Central memory CD8-positive, alpha-beta T cell (primary cell): ENCODE measurements at regions not wholly inside any gene's neighbourhood (a gene's known extent, or its start where the extent isn't known, plus 50 kb on each side); places are given as distances from the start of the nearest gene placed in this dataset.
"Not testable (repeated sequence)": the region's sequence is repeated elsewhere in the genome, so short reads cannot be mapped to it uniquely, and the experiment has no call there.

Source experiments
- ATAC-seq: fragments of 150-1000 bp; cut with Tn5 transposase; replicated peaks from 2 replicates; pipeline ENCODE4 v1.10.0; 2022; ENCODE audit warnings: mild to moderate bottlenecking, moderate FRiP score, moderate number of reproducible peaks; ENCODE audit not compliant: poor library complexity, severe bottlenecking; ENCODE audit errors: extremely low read depth
- DNase-seq, 2 donors: peaks; one replicate each; pipeline ENCODE4 v3.0.0; 2021; ENCODE audit warnings: low spot score in 2 of 2
- H3K27ac Mint-ChIP-seq: one replicate; pipeline ENCODE4 v1.8.0; 2022; ENCODE audit warnings: low read depth, mild to moderate bottlenecking, moderate library complexity, mixed read lengths
- H3K27me3 Mint-ChIP-seq: one replicate; pipeline ENCODE4 v1.8.0; 2022; ENCODE audit warnings: mixed read lengths
- H3K36me3 Mint-ChIP-seq: one replicate; pipeline ENCODE4 v1.8.0; 2022; ENCODE audit warnings: mild to moderate bottlenecking, moderate library complexity, mixed read lengths; ENCODE audit not compliant: insufficient read depth
- H3K4me1 Mint-ChIP-seq: one replicate; pipeline ENCODE4 v1.8.0; 2022; ENCODE audit warnings: mixed read lengths
- H3K4me3 Mint-ChIP-seq: one replicate; pipeline ENCODE4 v1.8.0; 2022; ENCODE audit warnings: mild to moderate bottlenecking, moderate library complexity, mixed read lengths
- H3K9me3 Mint-ChIP-seq: one replicate; pipeline ENCODE4 v1.8.0; 2022; ENCODE audit warnings: mixed read lengths

- Mint-ChIP-seq H3K27me3 (no peaks in the 10 kb centered on the region), H3K9me3 (no peaks in the 10 kb centered on the region), H3K36me3 (no peaks in the 10 kb centered on the region), H3K27ac (no peak overlapping the region), H3K4me1 (no peaks in the 10 kb centered on the region), H3K4me3 (no peak overlapping the region)
- ATAC-seq, result no peak
- DNase-seq, result no peak
Measured at GRCh38 chr5:174576042-174576441, 148.3 kb upstream of the MSX2 start.

GRCh38 chr5:174581479-174581878 lies 142.9 kb upstream of the MSX2 start:
- Mint-ChIP-seq H3K4me1 (no peaks in the 10 kb centered on the region), H3K36me3 (no peaks in the 10 kb centered on the region), H3K9me3 (peaks cover 6% of the 10 kb centered on the region), H3K4me3 (no peak overlapping the region), H3K27me3 (no peaks in the 10 kb centered on the region), H3K27ac (no peak overlapping the region)
- DNase-seq (no peak), ATAC-seq (no peak)

- no peaks in the 10 kb centered on the region for H3K27me3 Mint-ChIP-seq
- H3K27ac Mint-ChIP-seq, result no peak overlapping the region
- H3K4me1 Mint-ChIP-seq, result no peaks in the 10 kb centered on the region
- H3K9me3 Mint-ChIP-seq, result peaks cover 6% of the 10 kb centered on the region
- ATAC-seq (no peak), DNase-seq (no peak)
- H3K4me3 Mint-ChIP-seq, result no peak overlapping the region
- H3K36me3 Mint-ChIP-seq, result no peaks in the 10 kb centered on the region
Measured at GRCh38 chr5:174581894-174582293, 142.5 kb upstream of the MSX2 start.

GRCh38 chr5:174583071-174583470 lies 141.3 kb upstream of the MSX2 start:
- peaks cover 6% of the 10 kb centered on the region for H3K9me3 Mint-ChIP-seq
- H3K27me3 Mint-ChIP-seq, result no peaks in the 10 kb centered on the region
- no peaks in the 10 kb centered on the region for H3K4me1 Mint-ChIP-seq
- no peaks in the 10 kb centered on the region for H3K36me3 Mint-ChIP-seq
- H3K4me3 Mint-ChIP-seq, result no peak overlapping the region
- DNase-seq (no peak), ATAC-seq (no peak)
- no peak overlapping the region for H3K27ac Mint-ChIP-seq

- H3K4me3 Mint-ChIP-seq, result no peak overlapping the region
- no peaks in the 10 kb centered on the region for H3K36me3 Mint-ChIP-seq
- DNase-seq (no peak), ATAC-seq (no peak)
- H3K27me3 Mint-ChIP-seq, result no peaks in the 10 kb centered on the region
- H3K9me3 Mint-ChIP-seq, result peaks cover 6% of the 10 kb centered on the region
- no peak overlapping the region for H3K27ac Mint-ChIP-seq
- no peaks in the 10 kb centered on the region for H3K4me1 Mint-ChIP-seq
Measured at GRCh38 chr5:174585472-174585871, 138.9 kb upstream of the MSX2 start.

- not testable (repeated sequence) for H3K4me3 Mint-ChIP-seq, H3K36me3 Mint-ChIP-seq, ATAC-seq, H3K9me3 Mint-ChIP-seq, H3K4me1 Mint-ChIP-seq, H3K27ac Mint-ChIP-seq, DNase-seq, H3K27me3 Mint-ChIP-seq
Measured at GRCh38 chr5:174586163-174586562, 138.2 kb upstream of the MSX2 start.

GRCh38 chr5:174589011-174589410 lies 135.4 kb upstream of the MSX2 start:
- no peaks in the 10 kb centered on the region for H3K4me1 Mint-ChIP-seq
- H3K27me3 Mint-ChIP-seq, result no peaks in the 10 kb centered on the region
- peaks cover 6% of the 10 kb centered on the region for H3K9me3 Mint-ChIP-seq
- no peak overlapping the region for H3K27ac Mint-ChIP-seq
- ATAC-seq, result no peak
- H3K4me3 Mint-ChIP-seq, result no peak overlapping the region
- no peak for DNase-seq
- peaks cover 3% of the 10 kb centered on the region for H3K36me3 Mint-ChIP-seq

- no peak for ATAC-seq
- Mint-ChIP-seq H3K4me1 (no peaks in the 10 kb centered on the region), H3K27ac (no peak overlapping the region), H3K36me3 (peaks cover 3% of the 10 kb centered on the region), H3K4me3 (no peak overlapping the region), H3K9me3 (peaks cover 6% of the 10 kb centered on the region), H3K27me3 (no peaks in the 10 kb centered on the region)
- DNase-seq, result no peak
Measured at GRCh38 chr5:174589599-174589998, 134.8 kb upstream of the MSX2 start.

GRCh38 chr5:174590820-174591219 lies 133.6 kb upstream of the MSX2 start:
- DNase-seq (no peak), ATAC-seq (no peak)
- Mint-ChIP-seq H3K27ac (no peak overlapping the region), H3K9me3 (peaks cover 6% of the 10 kb centered on the region), H3K4me1 (no peaks in the 10 kb centered on the region), H3K4me3 (no peak overlapping the region), H3K36me3 (peaks cover 3% of the 10 kb centered on the region), H3K27me3 (no peaks in the 10 kb centered on the region)

GRCh38 chr5:174596429-174596828 lies 128.0 kb upstream of the MSX2 start:
- Mint-ChIP-seq H3K9me3 (peaks cover 5% of the 10 kb centered on the region), H3K27me3 (no peaks in the 10 kb centered on the region), H3K4me1 (no peaks in the 10 kb centered on the region), H3K4me3 (no peak overlapping the region), H3K36me3 (peaks cover 3% of the 10 kb centered on the region), H3K27ac (no peak overlapping the region)
- ATAC-seq, result no peak
- DNase-seq, result no peak

GRCh38 chr5:174599992-174600391 lies 124.4 kb upstream of the MSX2 start:
- H3K27ac Mint-ChIP-seq, result no peak overlapping the region
- no peaks in the 10 kb centered on the region for H3K4me1 Mint-ChIP-seq
- DNase-seq, result no peak
- no peak overlapping the region for H3K4me3 Mint-ChIP-seq
- ATAC-seq, result no peak
- H3K9me3 Mint-ChIP-seq, result peaks cover 5% of the 10 kb centered on the region
- no peaks in the 10 kb centered on the region for H3K27me3 Mint-ChIP-seq
- no peaks in the 10 kb centered on the region for H3K36me3 Mint-ChIP-seq

- no peak for DNase-seq
Measured at GRCh38 chr5:174601946-174602345, 122.4 kb upstream of the MSX2 start.

GRCh38 chr5:174606153-174606552 lies 118.2 kb upstream of the MSX2 start:
- Mint-ChIP-seq H3K27ac (no peak overlapping the region), H3K9me3 (peaks cover 5% of the 10 kb centered on the region), H3K36me3 (no peaks in the 10 kb centered on the region), H3K4me3 (no peak overlapping the region), H3K4me1 (no peaks in the 10 kb centered on the region), H3K27me3 (no peaks in the 10 kb centered on the region)
- ATAC-seq, result no peak
- no peak for DNase-seq

More at GRCh38 chr5:174601946-174602345, 122.4 kb upstream of the MSX2 start:
- Mint-ChIP-seq H3K27ac (no peak overlapping the region), H3K27me3 (no peaks in the 10 kb centered on the region), H3K36me3 (no peaks in the 10 kb centered on the region), H3K4me1 (no peaks in the 10 kb centered on the region), H3K9me3 (peaks cover 5% of the 10 kb centered on the region), H3K4me3 (no peak overlapping the region)
- ATAC-seq, result no peak

- DNase-seq, result no peak
- peaks cover 5% of the 10 kb centered on the region for H3K9me3 Mint-ChIP-seq
Measured at GRCh38 chr5:174606646-174607045, 117.7 kb upstream of the MSX2 start.

More at GRCh38 chr5:174606646-174607045, 117.7 kb upstream of the MSX2 start:
- no peak overlapping the region for H3K27ac Mint-ChIP-seq
- no peak for ATAC-seq
- H3K4me1 Mint-ChIP-seq, result no peaks in the 10 kb centered on the region
- H3K27me3 Mint-ChIP-seq, result no peaks in the 10 kb centered on the region
- H3K36me3 Mint-ChIP-seq, result no peaks in the 10 kb centered on the region
- H3K4me3 Mint-ChIP-seq, result no peak overlapping the region
